ENCODE measurements at regions not wholly inside any gene's neighbourhood (a gene's known extent, or its start where the extent isn't known, plus 50 kb on each side); places are given as distances from the start of the nearest gene placed in this dataset.

- TF ChIP-seq ZNF449 (tag by site-specific recombination; IDR thresholded peaks at IDR 0.05): no peak
- no peak for TF ChIP-seq SCRT2 (tag by site-specific recombination; IDR thresholded peaks at IDR 0.05)
- no peak for TF ChIP-seq ZNF501 (tag by site-specific recombination; IDR thresholded peaks at IDR 0.05)
- no peak for TF ChIP-seq ZBTB26 (tag by site-specific recombination; optimal IDR thresholded peaks at IDR 0.05)
- no peak for TF ChIP-seq ZNF335 (tag by site-specific recombination; conservative IDR thresholded peaks at IDR 0.05)
- TF ChIP-seq ZFP41 (tag by site-specific recombination; IDR thresholded peaks at IDR 0.05; ENCODE audit: borderline replicate concordance): no peak
- TF ChIP-seq ZNF76 (tag by site-specific recombination; IDR thresholded peaks at IDR 0.05; ENCODE audit: borderline replicate concordance, low read depth): no peak
- TF ChIP-seq, protein P1, sequence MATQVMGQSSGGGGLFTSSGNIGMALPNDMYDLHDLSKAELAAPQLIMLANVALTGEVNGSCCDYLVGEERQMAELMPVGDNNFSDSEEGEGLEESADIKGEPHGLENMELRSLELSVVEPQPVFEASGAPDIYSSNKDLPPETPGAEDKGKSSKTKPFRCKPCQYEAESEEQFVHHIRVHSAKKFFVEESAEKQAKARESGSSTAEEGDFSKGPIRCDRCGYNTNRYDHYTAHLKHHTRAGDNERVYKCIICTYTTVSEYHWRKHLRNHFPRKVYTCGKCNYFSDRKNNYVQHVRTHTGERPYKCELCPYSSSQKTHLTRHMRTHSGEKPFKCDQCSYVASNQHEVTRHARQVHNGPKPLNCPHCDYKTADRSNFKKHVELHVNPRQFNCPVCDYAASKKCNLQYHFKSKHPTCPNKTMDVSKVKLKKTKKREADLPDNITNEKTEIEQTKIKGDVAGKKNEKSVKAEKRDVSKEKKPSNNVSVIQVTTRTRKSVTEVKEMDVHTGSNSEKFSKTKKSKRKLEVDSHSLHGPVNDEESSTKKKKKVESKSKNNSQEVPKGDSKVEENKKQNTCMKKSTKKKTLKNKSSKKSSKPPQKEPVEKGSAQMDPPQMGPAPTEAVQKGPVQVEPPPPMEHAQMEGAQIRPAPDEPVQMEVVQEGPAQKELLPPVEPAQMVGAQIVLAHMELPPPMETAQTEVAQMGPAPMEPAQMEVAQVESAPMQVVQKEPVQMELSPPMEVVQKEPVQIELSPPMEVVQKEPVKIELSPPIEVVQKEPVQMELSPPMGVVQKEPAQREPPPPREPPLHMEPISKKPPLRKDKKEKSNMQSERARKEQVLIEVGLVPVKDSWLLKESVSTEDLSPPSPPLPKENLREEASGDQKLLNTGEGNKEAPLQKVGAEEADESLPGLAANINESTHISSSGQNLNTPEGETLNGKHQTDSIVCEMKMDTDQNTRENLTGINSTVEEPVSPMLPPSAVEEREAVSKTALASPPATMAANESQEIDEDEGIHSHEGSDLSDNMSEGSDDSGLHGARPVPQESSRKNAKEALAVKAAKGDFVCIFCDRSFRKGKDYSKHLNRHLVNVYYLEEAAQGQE (tag by site-specific recombination; IDR thresholded peaks at IDR 0.05): no peak
- TF ChIP-seq ZNF350 (tag by site-specific recombination; IDR thresholded peaks at IDR 0.05): no peak
- TF ChIP-seq GLIS1 (tag by site-specific recombination; IDR thresholded peaks at IDR 0.05): no peak
These were observed 57.9 kb upstream of the CTNND2 start (continued) for GRCh38 chr5:11962122-11962521.

- Histone ChIP-seq H3K9me3 (ENCODE audit: control insufficient read depth, insufficient read depth, low read depth, low read length) (no peaks in the 10 kb centered on the region), H3K27ac (ENCODE audit: extremely low read depth, low read depth, low read length) (no peak overlapping the region), H3K4me1 (ENCODE audit: control insufficient read depth, insufficient read depth, low read length) (no peaks in the 10 kb centered on the region), H3K36me3 (ENCODE audit: control insufficient read depth in 2 of 2, insufficient read depth in 1 of 2, low read length in 2 of 2) (no peaks in the 10 kb centered on the region), H3K4me3 (ENCODE audit: low read depth, low read length) (no peak overlapping the region)
- ChIA-PET CTCF (interaction anchor here (1.2 kb wide), 1 partner anchor 17 kb away, joined by 3 read pairs; no protein-coding TSS in a partner anchor), POLR2A (no interaction called here)
- no peak for TF ChIP-seq GLI4 (tag by site-specific recombination; IDR thresholded peaks at IDR 0.05)
- TF ChIP-seq, protein P2, sequence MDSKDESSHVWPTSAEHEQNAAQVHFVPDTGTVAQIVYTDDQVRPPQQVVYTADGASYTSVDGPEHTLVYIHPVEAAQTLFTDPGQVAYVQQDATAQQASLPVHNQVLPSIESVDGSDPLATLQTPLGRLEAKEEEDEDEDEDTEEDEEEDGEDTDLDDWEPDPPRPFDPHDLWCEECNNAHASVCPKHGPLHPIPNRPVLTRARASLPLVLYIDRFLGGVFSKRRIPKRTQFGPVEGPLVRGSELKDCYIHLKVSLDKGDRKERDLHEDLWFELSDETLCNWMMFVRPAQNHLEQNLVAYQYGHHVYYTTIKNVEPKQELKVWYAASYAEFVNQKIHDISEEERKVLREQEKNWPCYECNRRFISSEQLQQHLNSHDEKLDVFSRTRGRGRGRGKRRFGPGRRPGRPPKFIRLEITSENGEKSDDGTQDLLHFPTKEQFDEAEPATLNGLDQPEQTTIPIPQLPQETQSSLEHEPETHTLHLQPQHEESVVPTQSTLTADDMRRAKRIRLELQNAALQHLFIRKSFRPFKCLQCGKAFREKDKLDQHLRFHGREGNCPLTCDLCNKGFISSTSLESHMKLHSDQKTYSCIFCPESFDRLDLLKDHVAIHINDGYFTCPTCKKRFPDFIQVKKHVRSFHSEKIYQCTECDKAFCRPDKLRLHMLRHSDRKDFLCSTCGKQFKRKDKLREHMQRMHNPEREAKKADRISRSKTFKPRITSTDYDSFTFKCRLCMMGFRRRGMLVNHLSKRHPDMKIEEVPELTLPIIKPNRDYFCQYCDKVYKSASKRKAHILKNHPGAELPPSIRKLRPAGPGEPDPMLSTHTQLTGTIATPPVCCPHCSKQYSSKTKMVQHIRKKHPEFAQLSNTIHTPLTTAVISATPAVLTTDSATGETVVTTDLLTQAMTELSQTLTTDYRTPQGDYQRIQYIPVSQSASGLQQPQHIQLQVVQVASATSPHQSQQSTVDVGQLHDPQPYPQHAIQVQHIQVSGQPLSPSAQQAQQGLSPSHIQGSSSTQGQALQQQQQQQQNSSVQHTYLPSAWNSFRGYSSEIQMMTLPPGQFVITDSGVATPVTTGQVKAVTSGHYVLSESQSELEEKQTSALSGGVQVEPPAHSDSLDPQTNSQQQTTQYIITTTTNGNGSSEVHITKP (tag by site-specific recombination; IDR thresholded peaks at IDR 0.05): no peak
- TF ChIP-seq ZNF280C (tag by site-specific recombination; IDR thresholded peaks at IDR 0.05): no peak
- no peak for TF ChIP-seq ZNF571 (tag by site-specific recombination; IDR thresholded peaks at IDR 0.05)
- TF ChIP-seq ZNF621 (tag by site-specific recombination; IDR thresholded peaks at IDR 0.05): no peak
These were observed 54.1 kb upstream of the CTNND2 start for GRCh38 chr5:11958321-11958720.
